ENCODE measurements at regions not wholly inside any gene's neighbourhood (a gene's known extent, or its start where the extent isn't known, plus 50 kb on each side); places are given as distances from the start of the nearest gene placed in this dataset.
"Not testable (repeated sequence)": the region's sequence is repeated elsewhere in the genome, so short reads cannot be mapped to it uniquely, and the experiment has no call there.

DNA sequence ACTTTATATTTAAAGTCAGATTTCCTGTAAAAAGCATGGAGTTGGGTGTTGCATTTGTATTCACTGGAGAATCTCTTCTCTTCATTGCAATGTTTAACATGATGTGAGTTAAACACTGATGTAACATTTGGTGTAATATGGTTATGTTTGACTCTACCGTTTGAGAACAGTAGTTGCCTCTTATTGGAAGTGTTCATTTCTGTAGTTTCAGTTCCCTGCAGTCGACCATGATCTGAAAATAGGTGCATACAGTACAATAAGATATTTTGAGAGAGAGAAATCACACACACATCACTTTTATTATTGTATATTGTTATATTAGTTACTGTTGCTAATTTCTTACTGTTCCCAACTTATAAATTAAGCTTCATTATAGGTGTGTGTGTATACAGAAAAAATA, 105.2 kb upstream of the SPACA7 start:
- Histone ChIP-seq H3K27ac (no peak overlapping the region), H3K4me1 (no peaks in the 10 kb centered on the region), H3K4me3 (replicated peaks in 1 of 3) (no peak overlapping the region), H3K36me3 (no peaks in the 10 kb centered on the region), H3K27me3 (no peaks in the 10 kb centered on the region), H3K9me3 (no peaks in the 10 kb centered on the region)
- TF ChIP-seq, protein P1, sequence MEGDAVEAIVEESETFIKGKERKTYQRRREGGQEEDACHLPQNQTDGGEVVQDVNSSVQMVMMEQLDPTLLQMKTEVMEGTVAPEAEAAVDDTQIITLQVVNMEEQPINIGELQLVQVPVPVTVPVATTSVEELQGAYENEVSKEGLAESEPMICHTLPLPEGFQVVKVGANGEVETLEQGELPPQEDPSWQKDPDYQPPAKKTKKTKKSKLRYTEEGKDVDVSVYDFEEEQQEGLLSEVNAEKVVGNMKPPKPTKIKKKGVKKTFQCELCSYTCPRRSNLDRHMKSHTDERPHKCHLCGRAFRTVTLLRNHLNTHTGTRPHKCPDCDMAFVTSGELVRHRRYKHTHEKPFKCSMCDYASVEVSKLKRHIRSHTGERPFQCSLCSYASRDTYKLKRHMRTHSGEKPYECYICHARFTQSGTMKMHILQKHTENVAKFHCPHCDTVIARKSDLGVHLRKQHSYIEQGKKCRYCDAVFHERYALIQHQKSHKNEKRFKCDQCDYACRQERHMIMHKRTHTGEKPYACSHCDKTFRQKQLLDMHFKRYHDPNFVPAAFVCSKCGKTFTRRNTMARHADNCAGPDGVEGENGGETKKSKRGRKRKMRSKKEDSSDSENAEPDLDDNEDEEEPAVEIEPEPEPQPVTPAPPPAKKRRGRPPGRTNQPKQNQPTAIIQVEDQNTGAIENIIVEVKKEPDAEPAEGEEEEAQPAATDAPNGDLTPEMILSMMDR (IDR thresholded peaks at IDR 0.05), result no peak
- TF ChIP-seq POLR2A (IDR thresholded peaks at IDR 0.05), result no peak
- 72 to 78% methylated on average over 2 of the region's 2 CpGs for WGBS, 2 donors
- no peak for DNase-seq
- intact Hi-C loops (cut with DNase I), result no loop called here

GRCh38 chr13:112286733-112287132, 89.4 kb upstream of the SPACA7 start:
- DNase-seq; H3K4me1 ChIP-seq; intact Hi-C loops (cut with DNase I): not testable (repeated sequence)

DNA sequence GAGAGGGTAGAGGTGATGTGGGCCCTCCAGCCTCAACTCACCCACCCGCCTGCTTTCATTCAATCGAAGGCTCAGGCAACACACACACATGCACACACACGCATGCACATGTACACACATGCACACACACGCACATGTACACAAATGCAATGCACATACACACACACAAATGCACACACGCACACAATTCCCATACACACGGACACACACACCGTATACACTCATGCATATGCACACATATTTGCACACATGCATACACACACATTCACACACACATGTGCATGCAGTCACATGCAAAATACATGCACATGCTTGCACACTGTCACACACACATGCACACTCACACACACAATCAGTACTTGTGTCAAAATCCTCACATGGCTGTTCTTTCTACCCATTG, 55.9 kb upstream of the SPACA7 start:
- intact Hi-C loops (cut with DNase I), result no loop called here
- Histone ChIP-seq H3K4me1 (no peaks in the 10 kb centered on the region), H3K27me3 (no peaks in the 10 kb centered on the region), H3K9me3 (no peaks in the 10 kb centered on the region), H3K4me3 (replicated peaks in 1 of 3) (no peak overlapping the region), H3K36me3 (no peaks in the 10 kb centered on the region), H3K27ac (no peak overlapping the region)
- 88 to 97% methylated on average over 7 of the region's 7 CpGs for WGBS, 2 donors
- DNase-seq, result no peak
- TF ChIP-seq POLR2A (IDR thresholded peaks at IDR 0.05), result no peak
- TF ChIP-seq, protein P1 (IDR thresholded peaks at IDR 0.05), result no peak

More at GRCh38 chr13:112286733-112287132, 89.4 kb upstream of the SPACA7 start:
- not testable (repeated sequence) for H3K4me3 ChIP-seq (replicated peaks in 1 of 3); H3K9me3 ChIP-seq; H3K27me3 ChIP-seq; H3K27ac ChIP-seq; H3K36me3 ChIP-seq

GRCh38 chr13:112322557-112322956, 53.6 kb upstream of the SPACA7 start:
- no peak for TF ChIP-seq POLR2A (IDR thresholded peaks at IDR 0.05)
- TF ChIP-seq, protein P1 (IDR thresholded peaks at IDR 0.05), result no peak
- H3K4me3 ChIP-seq (replicated peaks in 1 of 3), result no peak overlapping the region
- no peaks in the 10 kb centered on the region for H3K9me3 ChIP-seq
- WGBS, 2 donors, result 90 to 95% methylated on average over 12 of the region's 12 CpGs
- no peak for DNase-seq
- no peaks in the 10 kb centered on the region for H3K27me3 ChIP-seq
- no peaks in the 10 kb centered on the region for H3K4me1 ChIP-seq
- intact Hi-C loops (cut with DNase I), result no loop called here
- H3K36me3 ChIP-seq, result no peaks in the 10 kb centered on the region
- H3K27ac ChIP-seq, result no peak overlapping the region

DNA sequence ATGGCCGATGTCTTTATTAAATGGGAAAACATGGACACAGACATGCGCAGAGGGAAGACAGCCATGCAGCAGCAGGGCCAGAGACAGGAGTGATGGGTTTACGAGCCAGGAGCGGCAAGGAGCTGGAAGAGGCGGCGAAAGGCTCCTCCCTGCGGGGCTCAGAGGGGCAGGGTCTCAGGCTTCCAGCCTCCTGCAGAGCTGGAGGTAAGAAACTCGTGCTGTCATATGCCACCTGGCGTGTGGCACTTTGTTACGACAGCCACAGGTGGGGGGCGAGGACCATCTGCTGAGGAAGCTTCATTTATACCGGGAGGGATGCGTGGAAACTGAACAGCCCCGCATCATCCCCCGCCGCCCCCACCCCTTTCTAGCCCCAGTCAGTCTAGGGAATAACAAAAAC, 52.0 kb upstream of the SPACA7 start:
- 52 to 63% methylated on average over 16 of the region's 16 CpGs for WGBS, 2 donors
- TF ChIP-seq, protein P1 (IDR thresholded peaks at IDR 0.05), result no peak
- no peak for TF ChIP-seq POLR2A (IDR thresholded peaks at IDR 0.05)
- Histone ChIP-seq H3K36me3 (no peaks in the 10 kb centered on the region), H3K27me3 (no peaks in the 10 kb centered on the region), H3K4me3 (replicated peaks in 1 of 3) (no peak overlapping the region), H3K9me3 (no peaks in the 10 kb centered on the region), H3K4me1 (no peaks in the 10 kb centered on the region), H3K27ac (no peak overlapping the region)
- no peak for DNase-seq
- intact Hi-C loops (cut with DNase I), result no loop called here

Measured in thyroid gland (tissue), 4 donors.